ENCODE measurements at regions not wholly inside any gene's neighbourhood (a gene's known extent, or its start where the extent isn't known, plus 50 kb on each side); places are given as distances from the start of the nearest gene placed in this dataset.

DNA sequence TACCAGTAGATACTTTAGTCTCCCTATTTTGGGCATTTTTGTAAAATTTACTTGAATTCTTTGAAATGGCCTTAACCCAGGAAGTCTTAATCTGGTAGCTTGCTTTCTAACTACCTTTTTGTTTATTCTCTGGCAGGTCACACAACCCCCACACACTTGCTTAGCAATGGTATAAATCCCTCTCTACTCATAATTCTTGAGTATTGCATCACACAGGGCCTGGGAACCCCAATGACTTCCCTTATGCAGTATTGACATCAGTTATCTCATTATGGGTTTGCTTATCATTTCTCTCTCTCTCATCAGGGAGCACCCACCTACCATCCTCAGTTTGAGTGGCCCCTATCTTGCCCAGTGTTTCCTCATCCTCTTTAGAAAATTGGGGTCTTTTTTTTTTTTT lies 207.1 kb downstream of the KCNS3 start:
- Histone ChIP-seq H3K4me2 (no peak overlapping the region), H3K4me1 (no peaks in the 10 kb centered on the region), H3K27ac (no peak overlapping the region), H3K9me3 (no peaks in the 10 kb centered on the region), H3K4me3 (no peak overlapping the region)
- no peak for FAIRE-seq
- TF ChIP-seq, protein P1, sequence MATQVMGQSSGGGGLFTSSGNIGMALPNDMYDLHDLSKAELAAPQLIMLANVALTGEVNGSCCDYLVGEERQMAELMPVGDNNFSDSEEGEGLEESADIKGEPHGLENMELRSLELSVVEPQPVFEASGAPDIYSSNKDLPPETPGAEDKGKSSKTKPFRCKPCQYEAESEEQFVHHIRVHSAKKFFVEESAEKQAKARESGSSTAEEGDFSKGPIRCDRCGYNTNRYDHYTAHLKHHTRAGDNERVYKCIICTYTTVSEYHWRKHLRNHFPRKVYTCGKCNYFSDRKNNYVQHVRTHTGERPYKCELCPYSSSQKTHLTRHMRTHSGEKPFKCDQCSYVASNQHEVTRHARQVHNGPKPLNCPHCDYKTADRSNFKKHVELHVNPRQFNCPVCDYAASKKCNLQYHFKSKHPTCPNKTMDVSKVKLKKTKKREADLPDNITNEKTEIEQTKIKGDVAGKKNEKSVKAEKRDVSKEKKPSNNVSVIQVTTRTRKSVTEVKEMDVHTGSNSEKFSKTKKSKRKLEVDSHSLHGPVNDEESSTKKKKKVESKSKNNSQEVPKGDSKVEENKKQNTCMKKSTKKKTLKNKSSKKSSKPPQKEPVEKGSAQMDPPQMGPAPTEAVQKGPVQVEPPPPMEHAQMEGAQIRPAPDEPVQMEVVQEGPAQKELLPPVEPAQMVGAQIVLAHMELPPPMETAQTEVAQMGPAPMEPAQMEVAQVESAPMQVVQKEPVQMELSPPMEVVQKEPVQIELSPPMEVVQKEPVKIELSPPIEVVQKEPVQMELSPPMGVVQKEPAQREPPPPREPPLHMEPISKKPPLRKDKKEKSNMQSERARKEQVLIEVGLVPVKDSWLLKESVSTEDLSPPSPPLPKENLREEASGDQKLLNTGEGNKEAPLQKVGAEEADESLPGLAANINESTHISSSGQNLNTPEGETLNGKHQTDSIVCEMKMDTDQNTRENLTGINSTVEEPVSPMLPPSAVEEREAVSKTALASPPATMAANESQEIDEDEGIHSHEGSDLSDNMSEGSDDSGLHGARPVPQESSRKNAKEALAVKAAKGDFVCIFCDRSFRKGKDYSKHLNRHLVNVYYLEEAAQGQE (IDR thresholded peaks at IDR 0.05): no peak
- no peak for TF ChIP-seq POLR2AphosphoS2 (conservative IDR thresholded peaks at IDR 0.05; ENCODE audit: low read length)
- TF ChIP-seq HOXB13 (CRISPR knock-in tag; IDR thresholded peaks at IDR 0.05; ENCODE audit: low read depth): no peak
- no peak for TF ChIP-seq ZFP36 (IDR thresholded peaks at IDR 0.05; ENCODE audit: borderline replicate concordance, partially characterized antibody)
- no peak for TF ChIP-seq NFE2L2 (conservative IDR thresholded peaks at IDR 0.05; ENCODE audit: low read length)
- no peak for TF ChIP-seq JUN (IDR thresholded peaks at IDR 0.05)
- no peak for TF ChIP-seq JUNB (IDR thresholded peaks at IDR 0.05)
- TF ChIP-seq CHD4 (IDR thresholded peaks at IDR 0.05; ENCODE audit: borderline replicate concordance): no peak
- TF ChIP-seq TFCP2L1 (CRISPR knock-in tag; IDR thresholded peaks at IDR 0.05): no peak
- TF ChIP-seq, protein P2, sequence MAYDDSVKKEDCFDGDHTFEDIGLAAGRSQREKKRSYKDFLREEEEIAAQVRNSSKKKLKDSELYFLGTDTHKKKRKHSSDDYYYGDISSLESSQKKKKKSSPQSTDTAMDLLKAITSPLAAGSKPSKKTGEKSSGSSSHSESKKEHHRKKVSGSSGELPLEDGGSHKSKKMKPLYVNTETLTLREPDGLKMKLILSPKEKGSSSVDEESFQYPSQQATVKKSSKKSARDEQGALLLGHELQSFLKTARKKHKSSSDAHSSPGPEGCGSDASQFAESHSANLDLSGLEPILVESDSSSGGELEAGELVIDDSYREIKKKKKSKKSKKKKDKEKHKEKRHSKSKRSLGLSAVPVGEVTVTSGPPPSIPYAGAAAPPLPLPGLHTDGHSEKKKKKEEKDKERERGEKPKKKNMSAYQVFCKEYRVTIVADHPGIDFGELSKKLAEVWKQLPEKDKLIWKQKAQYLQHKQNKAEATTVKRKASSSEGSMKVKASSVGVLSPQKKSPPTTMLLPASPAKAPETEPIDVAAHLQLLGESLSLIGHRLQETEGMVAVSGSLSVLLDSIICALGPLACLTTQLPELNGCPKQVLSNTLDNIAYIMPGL (CRISPR knock-in tag; IDR thresholded peaks at IDR 0.05; ENCODE audit: borderline replicate concordance): no peak
- no peak for TF ChIP-seq FOXS1 (CRISPR knock-in tag; IDR thresholded peaks at IDR 0.05)
- no peak for TF ChIP-seq FOSB (CRISPR knock-in tag; IDR thresholded peaks at IDR 0.05)
- no peak for TF ChIP-seq CBX8 (IDR thresholded peaks at IDR 0.05)
- no peak for TF ChIP-seq NR3C1 (IDR thresholded peaks at IDR 0.05)
- TF ChIP-seq, protein P3, sequence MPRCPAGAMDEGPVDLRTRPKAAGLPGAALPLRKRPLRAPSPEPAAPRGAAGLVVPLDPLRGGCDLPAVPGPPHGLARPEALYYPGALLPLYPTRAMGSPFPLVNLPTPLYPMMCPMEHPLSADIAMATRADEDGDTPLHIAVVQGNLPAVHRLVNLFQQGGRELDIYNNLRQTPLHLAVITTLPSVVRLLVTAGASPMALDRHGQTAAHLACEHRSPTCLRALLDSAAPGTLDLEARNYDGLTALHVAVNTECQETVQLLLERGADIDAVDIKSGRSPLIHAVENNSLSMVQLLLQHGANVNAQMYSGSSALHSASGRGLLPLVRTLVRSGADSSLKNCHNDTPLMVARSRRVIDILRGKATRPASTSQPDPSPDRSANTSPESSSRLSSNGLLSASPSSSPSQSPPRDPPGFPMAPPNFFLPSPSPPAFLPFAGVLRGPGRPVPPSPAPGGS (IDR thresholded peaks at IDR 0.05): no peak
- TF ChIP-seq RAD21 (conservative IDR thresholded peaks at IDR 0.05 in 1 of 2, IDR thresholded peaks at IDR 0.05 in 1 of 2): no peak
- TF ChIP-seq, protein P4, sequence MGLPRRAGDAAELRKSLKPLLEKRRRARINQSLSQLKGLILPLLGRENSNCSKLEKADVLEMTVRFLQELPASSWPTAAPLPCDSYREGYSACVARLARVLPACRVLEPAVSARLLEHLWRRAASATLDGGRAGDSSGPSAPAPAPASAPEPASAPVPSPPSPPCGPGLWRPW (IDR thresholded peaks at IDR 0.05): no peak
- no peak for TF ChIP-seq ESRRA (IDR thresholded peaks at IDR 0.05; ENCODE audit: borderline replicate concordance, low read length)
- ChIA-PET POLR2A (no interaction called here), CTCF (no interaction called here)
- no peak for ATAC-seq
- no peak for DNase-seq (ENCODE audit: low read depth in 1 of 2, low spot score in 1 of 2)

DNA sequence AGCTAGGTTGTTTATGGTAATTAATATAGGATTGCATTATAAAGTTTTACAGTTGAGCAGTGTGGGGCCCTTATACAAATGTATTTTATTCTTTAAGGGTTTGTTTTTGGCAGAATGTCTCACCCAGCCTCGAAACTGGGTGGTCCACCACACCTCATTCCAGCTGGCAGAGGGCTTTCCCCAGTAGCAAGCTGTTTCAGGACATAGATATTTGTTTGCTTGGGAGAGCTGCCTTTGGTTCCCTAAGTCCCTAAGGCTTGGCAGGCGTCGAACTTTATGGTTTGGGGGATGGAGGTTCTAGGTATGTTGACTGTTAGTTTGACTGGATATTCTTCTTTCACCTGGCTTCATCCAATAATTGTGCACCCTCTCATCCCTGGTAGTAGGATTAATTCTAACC lies 205.9 kb downstream of the KCNS3 start:
- ChIA-PET POLR2A (no interaction called here), CTCF (interaction anchor here (0.7 kb wide), 1 partner anchor 10 kb away, joined by 3 read pairs; no protein-coding TSS in a partner anchor)
- no peak overlapping the region for H3K4me2 ChIP-seq
- H3K4me3 ChIP-seq: no peak overlapping the region
- no peaks in the 10 kb centered on the region for H3K9me3 ChIP-seq
- TF ChIP-seq GATA3 (IDR thresholded peaks at IDR 0.05; ENCODE audit: borderline replicate concordance) (no peak), CBX8 (IDR thresholded peaks at IDR 0.05) (no peak)
- ATAC-seq (no peak), FAIRE-seq (no peak), DNase-seq (ENCODE audit: low read depth in 1 of 2, low spot score in 1 of 2) (no peak)
- H3K27ac ChIP-seq: no peak overlapping the region
- H3K4me1 ChIP-seq: no peaks in the 10 kb centered on the region
- WGBS (ENCODE audit: missing lambda C conversion rate): 10% methylated on average over 3 of the region's 3 CpGs
